Nephron (organoid): ENCODE measurements at regions not wholly inside any gene's neighbourhood (a gene's known extent, or its start where the extent isn't known, plus 50 kb on each side); places are given as distances from the start of the nearest gene placed in this dataset.
"Not testable (repeated sequence)": the region's sequence is repeated elsewhere in the genome, so short reads cannot be mapped to it uniquely, and the experiment has no call there.

Experiments
- H3K27ac Mint-ChIP-seq, 3 experiments: 2 replicates each; pipeline ENCODE4 v1.8.0; 2020; ENCODE audit warnings: mixed read lengths in 3 of 3, mild to moderate bottlenecking in 2 of 3, moderate library complexity in 1 of 3
- H3K27me3 Mint-ChIP-seq: 2 replicates; pipeline ENCODE4 v1.8.0; 2021; ENCODE audit warnings: low read depth, mild to moderate bottlenecking, moderate library complexity, mixed read lengths
- H3K36me3 Mint-ChIP-seq: 2 replicates; pipeline ENCODE4 v1.8.0; 2020; ENCODE audit warnings: low read depth, mixed read lengths
- H3K4me1 Mint-ChIP-seq: 2 replicates; pipeline ENCODE4 v1.8.0; 2020; ENCODE audit warnings: mixed read lengths
- H3K4me3 Mint-ChIP-seq, 3 experiments: 2 replicates each; pipeline ENCODE4 v1.8.0; 2020; ENCODE audit warnings: mild to moderate bottlenecking in 3 of 3, mixed read lengths in 3 of 3, moderate library complexity in 2 of 3
- H3K9me3 Mint-ChIP-seq: 2 replicates; pipeline ENCODE4 v1.8.0; 2020; ENCODE audit warnings: mixed read lengths
- TF ChIP-seq, protein P1 (sequence below), 3 experiments: fragments of 200-600 bp; sonication (generic); IDR thresholded peaks; one replicate each; pipeline ENCODE4 v1.5.0; 2021; ENCODE audit warnings: antibody characterized with exemption in 3 of 3; ENCODE audit not compliant: unreplicated experiment in 3 of 3

DNA sequence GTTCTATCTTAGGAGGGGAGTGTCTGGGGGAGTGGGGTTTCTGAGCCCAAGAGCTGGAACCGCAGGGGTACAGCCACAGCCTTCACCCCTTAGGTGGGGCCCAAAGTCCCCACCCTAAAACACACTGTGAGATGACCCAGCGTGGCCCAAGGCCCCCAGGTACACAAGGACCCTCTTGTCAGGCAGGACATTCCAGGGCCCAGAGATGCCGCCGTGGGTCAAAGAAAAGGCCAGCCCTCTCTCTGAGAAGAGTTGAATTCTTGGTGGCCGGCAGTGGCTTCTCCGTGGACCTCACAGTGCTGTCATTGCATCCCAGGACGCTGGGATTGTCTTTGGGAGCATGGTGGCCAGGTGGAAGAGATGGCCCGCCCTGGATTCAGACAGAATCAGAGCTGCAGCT lies 176.3 kb upstream of the C1orf174 start:
- TF ChIP-seq, protein P1, sequence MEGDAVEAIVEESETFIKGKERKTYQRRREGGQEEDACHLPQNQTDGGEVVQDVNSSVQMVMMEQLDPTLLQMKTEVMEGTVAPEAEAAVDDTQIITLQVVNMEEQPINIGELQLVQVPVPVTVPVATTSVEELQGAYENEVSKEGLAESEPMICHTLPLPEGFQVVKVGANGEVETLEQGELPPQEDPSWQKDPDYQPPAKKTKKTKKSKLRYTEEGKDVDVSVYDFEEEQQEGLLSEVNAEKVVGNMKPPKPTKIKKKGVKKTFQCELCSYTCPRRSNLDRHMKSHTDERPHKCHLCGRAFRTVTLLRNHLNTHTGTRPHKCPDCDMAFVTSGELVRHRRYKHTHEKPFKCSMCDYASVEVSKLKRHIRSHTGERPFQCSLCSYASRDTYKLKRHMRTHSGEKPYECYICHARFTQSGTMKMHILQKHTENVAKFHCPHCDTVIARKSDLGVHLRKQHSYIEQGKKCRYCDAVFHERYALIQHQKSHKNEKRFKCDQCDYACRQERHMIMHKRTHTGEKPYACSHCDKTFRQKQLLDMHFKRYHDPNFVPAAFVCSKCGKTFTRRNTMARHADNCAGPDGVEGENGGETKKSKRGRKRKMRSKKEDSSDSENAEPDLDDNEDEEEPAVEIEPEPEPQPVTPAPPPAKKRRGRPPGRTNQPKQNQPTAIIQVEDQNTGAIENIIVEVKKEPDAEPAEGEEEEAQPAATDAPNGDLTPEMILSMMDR (IDR thresholded peaks at IDR 0.05; ENCODE audit: unreplicated experiment in 3 of 3): no peak
- no peak overlapping the region for H3K27ac Mint-ChIP-seq
- H3K27me3 Mint-ChIP-seq: peaks cover 36% of the 10 kb centered on the region
- H3K4me1 Mint-ChIP-seq: peaks cover 13% of the 10 kb centered on the region
- H3K4me3 Mint-ChIP-seq: no peak overlapping the region
- no peaks in the 10 kb centered on the region for H3K36me3 Mint-ChIP-seq
- peaks cover 13% of the 10 kb centered on the region for H3K9me3 Mint-ChIP-seq

DNA sequence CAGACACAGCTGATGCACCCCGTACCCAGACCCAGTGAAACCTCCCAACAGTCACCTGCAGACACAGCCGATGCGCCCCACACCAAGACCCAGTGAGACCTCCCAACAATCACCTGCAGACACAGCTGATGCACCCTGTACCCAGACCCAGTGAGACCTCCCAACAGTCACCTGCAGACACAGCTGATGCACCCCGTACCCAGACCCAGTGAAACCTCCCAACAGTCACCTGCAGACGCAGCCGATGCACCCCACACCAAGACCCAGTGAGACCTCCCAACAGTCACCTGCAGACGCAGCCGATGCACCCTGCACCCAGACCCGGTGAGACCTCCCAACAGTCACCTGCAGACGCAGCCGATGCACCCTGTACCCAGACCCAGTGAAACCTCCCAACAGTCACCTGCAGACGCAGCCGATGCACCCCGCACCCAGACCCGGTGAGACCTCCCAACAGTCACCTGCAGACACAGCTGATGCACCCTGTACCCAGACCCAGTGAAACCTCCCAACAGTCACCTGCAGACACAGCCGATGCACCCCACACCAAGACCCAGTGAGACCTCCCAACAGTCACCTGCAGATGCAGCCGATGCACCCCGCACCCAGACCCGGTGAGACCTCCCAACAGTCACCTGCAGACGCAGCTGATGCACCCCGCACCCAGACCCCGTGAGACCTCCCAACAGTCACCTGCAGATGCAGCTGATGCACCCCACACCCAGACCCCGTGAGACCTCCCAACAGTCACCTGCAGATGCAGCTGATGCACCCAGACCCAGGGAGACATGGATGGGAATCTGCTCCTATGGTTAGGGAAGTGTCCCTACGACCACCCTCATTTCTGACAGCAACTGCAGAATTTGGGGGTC lies 178.3 kb upstream of the C1orf174 start:
- not testable (repeated sequence) for H3K4me3 Mint-ChIP-seq, H3K36me3 Mint-ChIP-seq, H3K27ac Mint-ChIP-seq
- peaks cover 13% of the 10 kb centered on the region for H3K9me3 Mint-ChIP-seq
- peaks cover 10% of the 10 kb centered on the region for H3K4me1 Mint-ChIP-seq
- peaks cover 38% of the 10 kb centered on the region for H3K27me3 Mint-ChIP-seq

GRCh38 chr1:4079815-4080214 lies 179.7 kb upstream of the C1orf174 start:
- Mint-ChIP-seq H3K27me3 (peaks cover 41% of the 10 kb centered on the region), H3K27ac (no peak overlapping the region), H3K4me1 (peaks cover 22% of the 10 kb centered on the region), H3K4me3 (no peak overlapping the region), H3K36me3 (no peaks in the 10 kb centered on the region), H3K9me3 (peaks cover 17% of the 10 kb centered on the region)
- TF ChIP-seq, protein P1 (IDR thresholded peaks at IDR 0.05; ENCODE audit: unreplicated experiment in 3 of 3): no peak

GRCh38 chr1:4081806-4082711 lies 182.0 kb upstream of the C1orf174 start:
- H3K4me3 Mint-ChIP-seq: no peak overlapping the region
- peaks cover 19% of the 10 kb centered on the region for H3K9me3 Mint-ChIP-seq
- peaks cover 28% of the 10 kb centered on the region for H3K4me1 Mint-ChIP-seq
- H3K27ac Mint-ChIP-seq: peak overlapping the region; percentile 48 to 81 (median 59)
- TF ChIP-seq, protein P1 (IDR thresholded peaks at IDR 0.05; ENCODE audit: unreplicated experiment in 3 of 3): no peak
- H3K27me3 Mint-ChIP-seq: peaks cover 42% of the 10 kb centered on the region
- no peaks in the 10 kb centered on the region for H3K36me3 Mint-ChIP-seq

- Mint-ChIP-seq H3K4me1 (peaks cover 28% of the 10 kb centered on the region), H3K36me3 (no peaks in the 10 kb centered on the region), H3K4me3 (no peak overlapping the region), H3K27me3 (peaks cover 42% of the 10 kb centered on the region), H3K9me3 (peaks cover 19% of the 10 kb centered on the region), H3K27ac (peak overlapping the region; percentile 59 to 81 (median 74))
- TF ChIP-seq, protein P1 (IDR thresholded peaks at IDR 0.05; ENCODE audit: unreplicated experiment in 3 of 3): no peak
Measured at GRCh38 chr1:4083231-4084047, 183.4 kb upstream of the C1orf174 start.
